ENCODE measurements at regions not wholly inside any gene's neighbourhood (a gene's known extent, or its start where the extent isn't known, plus 50 kb on each side); places are given as distances from the start of the nearest gene placed in this dataset.

DNA sequence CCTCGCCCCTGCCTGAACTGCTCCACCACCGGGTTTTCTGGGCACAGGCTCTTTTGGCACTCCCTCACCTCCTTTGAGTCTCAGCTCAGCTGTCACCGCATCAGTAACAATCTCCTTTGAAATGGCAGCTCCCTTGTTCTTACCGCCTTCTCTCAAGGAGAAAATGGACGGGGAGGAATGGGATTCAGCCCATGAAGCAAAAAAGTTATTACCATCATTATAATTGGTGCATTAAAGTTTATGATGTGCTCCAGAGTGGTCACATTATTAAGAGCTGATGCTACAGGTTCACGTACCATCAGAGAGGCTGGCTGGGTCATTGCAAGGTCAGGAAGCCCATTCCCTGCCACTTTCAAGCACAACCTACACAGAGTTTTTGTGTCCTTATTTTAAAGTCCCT, 344.7 kb downstream of the AGTPBP1 start:
- DNase-seq (ENCODE audit: low read depth) = no peak
- H3K4me3 ChIP-seq (ENCODE audit: low read length) = no peak overlapping the region
- TF ChIP-seq, protein P1, sequence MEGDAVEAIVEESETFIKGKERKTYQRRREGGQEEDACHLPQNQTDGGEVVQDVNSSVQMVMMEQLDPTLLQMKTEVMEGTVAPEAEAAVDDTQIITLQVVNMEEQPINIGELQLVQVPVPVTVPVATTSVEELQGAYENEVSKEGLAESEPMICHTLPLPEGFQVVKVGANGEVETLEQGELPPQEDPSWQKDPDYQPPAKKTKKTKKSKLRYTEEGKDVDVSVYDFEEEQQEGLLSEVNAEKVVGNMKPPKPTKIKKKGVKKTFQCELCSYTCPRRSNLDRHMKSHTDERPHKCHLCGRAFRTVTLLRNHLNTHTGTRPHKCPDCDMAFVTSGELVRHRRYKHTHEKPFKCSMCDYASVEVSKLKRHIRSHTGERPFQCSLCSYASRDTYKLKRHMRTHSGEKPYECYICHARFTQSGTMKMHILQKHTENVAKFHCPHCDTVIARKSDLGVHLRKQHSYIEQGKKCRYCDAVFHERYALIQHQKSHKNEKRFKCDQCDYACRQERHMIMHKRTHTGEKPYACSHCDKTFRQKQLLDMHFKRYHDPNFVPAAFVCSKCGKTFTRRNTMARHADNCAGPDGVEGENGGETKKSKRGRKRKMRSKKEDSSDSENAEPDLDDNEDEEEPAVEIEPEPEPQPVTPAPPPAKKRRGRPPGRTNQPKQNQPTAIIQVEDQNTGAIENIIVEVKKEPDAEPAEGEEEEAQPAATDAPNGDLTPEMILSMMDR (IDR thresholded peaks at IDR 0.05; ENCODE audit: insufficient read depth, low read depth, low read length, missing control alignments) = no peak

DNA sequence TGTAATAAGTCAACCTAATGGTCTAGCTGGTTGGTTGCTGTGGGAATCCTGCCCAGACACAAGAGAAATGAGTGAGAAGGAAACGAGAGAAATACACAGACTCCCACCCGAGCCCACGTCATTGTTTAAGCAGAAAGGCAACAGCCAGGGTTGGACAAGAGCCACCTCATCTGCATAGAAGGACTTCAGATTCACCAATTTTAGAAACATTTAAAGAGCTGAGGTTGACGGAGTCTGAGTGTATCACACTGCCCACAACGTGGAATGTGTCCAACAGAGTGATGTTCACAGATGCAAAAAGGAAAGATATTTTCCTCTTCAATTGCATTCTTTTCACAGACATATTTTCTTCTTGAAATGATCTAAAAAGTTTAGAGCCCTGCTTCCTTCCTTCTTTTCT, 349.5 kb downstream of the AGTPBP1 start:
- TF ChIP-seq, protein P1 (IDR thresholded peaks at IDR 0.05; ENCODE audit: insufficient read depth, low read depth, low read length, missing control alignments) = no peak
- no peak overlapping the region for H3K4me3 ChIP-seq (ENCODE audit: low read length)
- no peak for DNase-seq (ENCODE audit: low read depth)

DNA sequence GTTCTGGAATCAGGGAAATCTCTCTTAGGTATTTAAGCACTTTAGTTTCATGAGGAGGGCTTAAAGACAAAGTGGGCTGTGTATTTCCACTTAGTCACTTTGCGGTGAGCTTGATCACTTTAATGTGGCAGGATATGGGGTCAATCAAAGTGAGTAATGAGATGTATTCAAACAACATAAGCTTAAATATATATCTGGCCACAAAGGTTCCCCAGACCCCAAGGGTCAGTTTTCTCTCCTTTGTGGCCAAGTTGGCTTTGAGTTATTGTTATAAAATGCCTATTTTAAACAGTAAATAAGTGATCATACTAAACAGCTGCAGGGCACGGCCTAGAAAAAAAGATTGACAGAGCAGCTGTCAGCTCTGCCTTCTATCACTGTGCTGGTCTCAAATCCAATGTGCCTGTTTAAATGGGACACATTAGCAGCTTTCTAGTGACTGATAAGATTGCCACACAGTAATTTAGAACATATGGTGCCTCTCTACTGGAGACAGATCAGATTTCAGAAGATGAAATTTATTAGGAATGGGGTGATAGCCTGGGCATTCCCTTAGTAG, 363.9 kb downstream of the AGTPBP1 start:
- TF ChIP-seq, protein P1 (IDR thresholded peaks at IDR 0.05; ENCODE audit: insufficient read depth, low read depth, low read length, missing control alignments) = no peak
- DNase-seq (ENCODE audit: low read depth) = no peak
- no peak overlapping the region for H3K4me3 ChIP-seq (ENCODE audit: low read length)

DNA sequence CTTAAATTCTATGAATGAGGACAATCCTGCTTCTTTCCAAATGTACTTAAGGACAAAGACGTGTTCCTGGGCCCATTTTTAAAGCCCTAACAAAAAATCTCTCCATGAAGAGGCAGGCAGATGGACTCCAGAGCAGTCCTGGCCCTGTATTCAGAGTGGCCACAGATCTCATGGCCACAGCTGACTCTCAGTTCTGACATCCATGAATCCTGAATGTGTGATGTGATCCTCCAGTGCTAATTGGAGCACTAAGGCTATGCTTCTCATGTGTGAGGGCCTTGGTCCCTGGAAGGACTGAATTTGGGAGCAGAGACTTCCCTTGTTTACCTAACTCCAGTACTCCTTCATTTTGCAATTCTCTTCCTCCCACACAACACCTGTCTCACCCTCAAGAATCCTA, 373.0 kb downstream of the AGTPBP1 start:
- no peak for DNase-seq (ENCODE audit: low read depth)
- TF ChIP-seq, protein P1 (IDR thresholded peaks at IDR 0.05; ENCODE audit: insufficient read depth, low read depth, low read length, missing control alignments) = no peak
- H3K4me3 ChIP-seq (ENCODE audit: low read length) = no peak overlapping the region

DNA sequence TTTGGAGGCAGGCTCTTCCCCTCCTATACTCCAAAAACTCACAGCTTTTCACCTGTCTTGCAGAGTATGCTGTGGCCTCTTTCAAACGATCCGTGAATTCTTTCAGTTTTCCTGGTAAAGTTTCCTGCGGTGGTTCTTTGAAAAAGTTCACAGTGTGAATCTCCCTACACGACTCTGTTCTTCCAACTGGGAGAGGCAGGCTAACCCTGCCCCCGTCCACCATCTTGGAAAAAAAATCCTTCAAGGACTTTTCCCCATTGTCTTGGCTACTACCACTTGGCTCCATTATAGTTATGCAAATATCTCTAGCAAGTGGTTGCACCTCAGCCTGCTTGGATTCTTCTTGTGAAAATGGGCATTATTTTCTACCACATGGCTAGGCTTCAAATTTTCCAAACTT, 382.6 kb downstream of the AGTPBP1 start:
- H3K4me3 ChIP-seq (ENCODE audit: low read length) = no peak overlapping the region
- DNase-seq (ENCODE audit: low read depth) = no peak
- TF ChIP-seq, protein P1 (IDR thresholded peaks at IDR 0.05; ENCODE audit: insufficient read depth, low read depth, low read length, missing control alignments) = no peak

DNA sequence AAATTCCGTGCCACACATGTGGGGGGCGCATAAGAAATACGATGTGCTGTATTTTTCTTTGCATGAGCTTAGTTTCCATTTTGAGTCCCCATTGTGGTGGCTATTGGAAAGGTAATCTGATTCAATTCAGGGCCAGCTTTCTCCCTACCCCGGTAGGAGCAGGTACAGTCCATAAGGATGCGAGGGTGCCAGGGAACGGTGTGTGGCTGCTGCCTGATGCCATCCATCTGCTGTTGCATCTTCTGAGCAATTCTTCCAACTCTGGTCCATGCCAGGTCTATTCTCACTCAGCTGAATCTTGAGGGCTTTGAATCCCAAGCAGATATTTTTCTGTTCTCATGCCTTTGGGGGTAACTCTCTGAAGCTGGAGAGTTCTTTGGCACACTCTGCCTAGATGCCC, 392.7 kb downstream of the AGTPBP1 start:
- no peak for DNase-seq (ENCODE audit: low read depth)
- no peak overlapping the region for H3K4me3 ChIP-seq (ENCODE audit: low read length)
- TF ChIP-seq, protein P1 (IDR thresholded peaks at IDR 0.05; ENCODE audit: insufficient read depth, low read depth, low read length, missing control alignments) = no peak

DNA sequence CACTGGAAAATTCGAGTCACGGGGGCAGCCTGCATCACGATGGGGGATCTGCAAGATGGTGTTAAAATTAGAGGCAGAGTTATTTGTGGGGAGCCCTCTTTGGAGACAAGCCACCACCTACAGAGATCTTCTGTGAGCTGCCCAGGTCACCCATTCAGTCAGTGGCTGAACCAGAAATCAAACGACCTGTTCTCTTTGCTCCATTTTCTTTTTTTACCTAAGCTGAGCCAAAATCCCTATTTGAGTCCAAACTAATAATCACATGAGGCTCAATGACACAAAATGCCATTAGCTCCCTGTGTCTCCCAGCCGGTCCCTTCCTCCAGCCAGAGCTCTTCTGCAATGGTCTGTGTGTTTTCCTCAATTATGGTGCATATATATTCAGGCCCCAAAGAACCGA, 394.2 kb downstream of the AGTPBP1 start:
- TF ChIP-seq, protein P1 (IDR thresholded peaks at IDR 0.05; ENCODE audit: insufficient read depth, low read depth, low read length, missing control alignments) = no peak
- no peak overlapping the region for H3K4me3 ChIP-seq (ENCODE audit: low read length)
- no peak for DNase-seq (ENCODE audit: low read depth)

Measured in epithelial cell of esophagus (primary cell).